WTC11 (cell line): ENCODE measurements at regions not wholly inside any gene's neighbourhood (a gene's known extent, or its start where the extent isn't known, plus 50 kb on each side); places are given as distances from the start of the nearest gene placed in this dataset.

ENCODE experiments used
- ATAC-seq: fragments of 200-7000 bp; cut with Tn5 transposase; 2 replicates; pipeline ENCODE4 v1.10.0; 2021; ENCODE audit warnings: mild to moderate bottlenecking, moderate library complexity
- CTCF ChIA-PET: fragments of 300-600 bp; sonication (Branson Sonifier 250); formaldehyde crosslinking; loops from one replicate; lab custom pipeline; 2021; ENCODE audit warnings: antibody characterized with exemption; lab: Charles Lee
- POLR2A ChIA-PET: fragments of 350-600 bp; sonication (Branson Sonifier 250); formaldehyde crosslinking; loops from one replicate; lab custom pipeline; 2021; ENCODE audit warnings: antibody characterized with exemption; lab: Charles Lee
- DNase-seq: peaks from one replicate; pipeline ENCODE4 v3.0.0; 2021; ENCODE audit warnings: low spot score
- H3K27ac Mint-ChIP-seq: 2 replicates; pipeline ENCODE4 v1.8.0; 2021; ENCODE audit warnings: mixed read lengths
- H3K27me3 Mint-ChIP-seq: 2 replicates; pipeline ENCODE4 v1.8.0; 2021; ENCODE audit warnings: low read depth, mild to moderate bottlenecking, moderate library complexity, mixed read lengths
- H3K36me3 Mint-ChIP-seq: 2 replicates; pipeline ENCODE4 v1.8.0; 2021; ENCODE audit warnings: mixed read lengths
- H3K4me1 Mint-ChIP-seq: 2 replicates; pipeline ENCODE4 v1.8.0; 2022; ENCODE audit warnings: mixed read lengths
- H3K4me3 Mint-ChIP-seq: 2 replicates; pipeline ENCODE4 v1.8.0; 2021; ENCODE audit warnings: mild to moderate bottlenecking, moderate library complexity, mixed read lengths
- H3K9me3 Mint-ChIP-seq: 2 replicates; pipeline ENCODE4 v1.8.0; 2021; ENCODE audit warnings: mixed read lengths
- ARID4B ChIP-seq: sonication (generic); formaldehyde crosslinking; IDR thresholded peaks from 2 replicates; pipeline ENCODE4 v1.8.0; 2023; ENCODE audit warnings: missing genetic modification reagents, mild to moderate bottlenecking, borderline replicate concordance
- ATF1 ChIP-seq: sonication (generic); formaldehyde crosslinking; IDR thresholded peaks from 2 replicates; pipeline ENCODE4 v1.8.1; 2023; ENCODE audit warnings: mild to moderate bottlenecking, moderate library complexity, missing genetic modification reagents
- CDX4 ChIP-seq: fragments of 250-450 bp; sonication (Bioruptor Pico); IDR thresholded peaks from 2 replicates; pipeline ENCODE4 v1.9.0; 2021; ENCODE audit warnings: moderate library complexity, mild to moderate bottlenecking, inconsistent platforms, borderline replicate concordance
- CREB1 ChIP-seq: sonication (generic); formaldehyde crosslinking; IDR thresholded peaks from 2 replicates; pipeline ENCODE4 v1.8.0; 2023; ENCODE audit warnings: mild to moderate bottlenecking, missing genetic modification reagents
- E2F1 ChIP-seq: sonication (generic); formaldehyde crosslinking; IDR thresholded peaks from 2 replicates; pipeline ENCODE4 v1.8.0; 2022; ENCODE audit warnings: mild to moderate bottlenecking, missing genetic modification reagents
- JUN ChIP-seq: sonication (generic); formaldehyde crosslinking; IDR thresholded peaks from 2 replicates; pipeline ENCODE4 v1.8.0; 2023; ENCODE audit warnings: mild to moderate bottlenecking, missing genetic modification reagents
- NFE2L1 ChIP-seq: sonication (generic); formaldehyde crosslinking; IDR thresholded peaks from 2 replicates; pipeline ENCODE4 v1.8.1; 2023; ENCODE audit warnings: missing genetic modification reagents
- NR1H2 ChIP-seq: sonication (generic); formaldehyde crosslinking; IDR thresholded peaks from 2 replicates; pipeline ENCODE4 v1.9.0; 2021; ENCODE audit warnings: mild to moderate bottlenecking, moderate library complexity, missing genetic modification reagents
- NR3C1 ChIP-seq: sonication (generic); formaldehyde crosslinking; conservative IDR thresholded peaks from 2 replicates; pipeline ENCODE4 v1.8.1; 2023; ENCODE audit warnings: low read depth, mild to moderate bottlenecking, missing genetic modification reagents
- RELA ChIP-seq: sonication (generic); formaldehyde crosslinking; IDR thresholded peaks from 2 replicates; pipeline ENCODE4 v1.8.1; 2022; ENCODE audit warnings: missing genetic modification reagents, mild to moderate bottlenecking, borderline replicate concordance
- TCF7 ChIP-seq: sonication (generic); formaldehyde crosslinking; IDR thresholded peaks from 2 replicates; pipeline ENCODE4 v1.8.0; 2022; ENCODE audit warnings: mild to moderate bottlenecking, low read depth, missing genetic modification reagents, moderate library complexity
- TEAD1 ChIP-seq: sonication (generic); formaldehyde crosslinking; IDR thresholded peaks from 2 replicates; pipeline ENCODE4 v1.8.0; 2022; ENCODE audit warnings: mild to moderate bottlenecking, missing genetic modification reagents
- ZNF121 ChIP-seq: sonication (generic); formaldehyde crosslinking; IDR thresholded peaks from 2 replicates; pipeline ENCODE4 v1.8.0; 2023; ENCODE audit warnings: missing genetic modification reagents
- ZNF317 ChIP-seq: sonication (generic); formaldehyde crosslinking; IDR thresholded peaks from 2 replicates; pipeline ENCODE4 v1.8.1; 2023; ENCODE audit warnings: low read depth, mild to moderate bottlenecking, moderate library complexity, missing genetic modification reagents, borderline replicate concordance
- ZNF396 ChIP-seq: fragments of 250-450 bp; sonication (Bioruptor Pico); IDR thresholded peaks from 2 replicates; pipeline ENCODE4 v1.8.0; 2021; ENCODE audit warnings: mild to moderate bottlenecking, moderate library complexity, borderline replicate concordance
- ZSCAN18 ChIP-seq: fragments of 250-450 bp; sonication (Bioruptor Pico); IDR thresholded peaks from 2 replicates; pipeline ENCODE4 v2.1.2; 2022; ENCODE audit warnings: mild to moderate bottlenecking, moderate library complexity
- TF ChIP-seq, protein P1 (sequence below): sonication (generic); formaldehyde crosslinking; conservative IDR thresholded peaks from 2 replicates; pipeline ENCODE4 v1.8.1; 2023; ENCODE audit warnings: mild to moderate bottlenecking, low read depth, missing genetic modification reagents, moderate library complexity
- TF ChIP-seq, protein P2 (sequence below): fragments of 250-450 bp; sonication (Bioruptor Pico); IDR thresholded peaks from 2 replicates; pipeline ENCODE4 v1.9.0; 2021; ENCODE audit warnings: mild to moderate bottlenecking, borderline replicate concordance

GRCh38 chr13:75920536-75920935, 284.4 kb downstream of the LMO7 start:
- Mint-ChIP-seq H3K4me3 (no peak overlapping the region), H3K27me3 (no peaks in the 10 kb centered on the region), H3K27ac (no peak overlapping the region), H3K4me1 (no peaks in the 10 kb centered on the region), H3K36me3 (no peaks in the 10 kb centered on the region), H3K9me3 (peaks cover 6% of the 10 kb centered on the region)
- ATAC-seq (no peak), DNase-seq (no peak)
- TF ChIP-seq ZNF121 (CRISPR knock-in tag) (no peak), ZNF396 (no peak), ATF1 (CRISPR knock-in tag) (no peak), TEAD1 (CRISPR knock-in tag) (no peak), NR1H2 (no peak), ZSCAN18 (CRISPR knock-in tag) (no peak), RELA (CRISPR knock-in tag) (no peak), NFE2L1 (no peak), NR3C1 (CRISPR knock-in tag) (no peak), ZNF317 (CRISPR knock-in tag) (no peak), JUN (CRISPR knock-in tag) (no peak), E2F1 (no peak), CREB1 (CRISPR knock-in tag) (no peak)
- TF ChIP-seq, protein P1, sequence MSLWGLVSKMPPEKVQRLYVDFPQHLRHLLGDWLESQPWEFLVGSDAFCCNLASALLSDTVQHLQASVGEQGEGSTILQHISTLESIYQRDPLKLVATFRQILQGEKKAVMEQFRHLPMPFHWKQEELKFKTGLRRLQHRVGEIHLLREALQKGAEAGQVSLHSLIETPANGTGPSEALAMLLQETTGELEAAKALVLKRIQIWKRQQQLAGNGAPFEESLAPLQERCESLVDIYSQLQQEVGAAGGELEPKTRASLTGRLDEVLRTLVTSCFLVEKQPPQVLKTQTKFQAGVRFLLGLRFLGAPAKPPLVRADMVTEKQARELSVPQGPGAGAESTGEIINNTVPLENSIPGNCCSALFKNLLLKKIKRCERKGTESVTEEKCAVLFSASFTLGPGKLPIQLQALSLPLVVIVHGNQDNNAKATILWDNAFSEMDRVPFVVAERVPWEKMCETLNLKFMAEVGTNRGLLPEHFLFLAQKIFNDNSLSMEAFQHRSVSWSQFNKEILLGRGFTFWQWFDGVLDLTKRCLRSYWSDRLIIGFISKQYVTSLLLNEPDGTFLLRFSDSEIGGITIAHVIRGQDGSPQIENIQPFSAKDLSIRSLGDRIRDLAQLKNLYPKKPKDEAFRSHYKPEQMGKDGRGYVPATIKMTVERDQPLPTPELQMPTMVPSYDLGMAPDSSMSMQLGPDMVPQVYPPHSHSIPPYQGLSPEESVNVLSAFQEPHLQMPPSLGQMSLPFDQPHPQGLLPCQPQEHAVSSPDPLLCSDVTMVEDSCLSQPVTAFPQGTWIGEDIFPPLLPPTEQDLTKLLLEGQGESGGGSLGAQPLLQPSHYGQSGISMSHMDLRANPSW (CRISPR knock-in tag) = no peak
- CTCF ChIA-PET = no interaction called here
- POLR2A ChIA-PET = no interaction called here

DNA sequence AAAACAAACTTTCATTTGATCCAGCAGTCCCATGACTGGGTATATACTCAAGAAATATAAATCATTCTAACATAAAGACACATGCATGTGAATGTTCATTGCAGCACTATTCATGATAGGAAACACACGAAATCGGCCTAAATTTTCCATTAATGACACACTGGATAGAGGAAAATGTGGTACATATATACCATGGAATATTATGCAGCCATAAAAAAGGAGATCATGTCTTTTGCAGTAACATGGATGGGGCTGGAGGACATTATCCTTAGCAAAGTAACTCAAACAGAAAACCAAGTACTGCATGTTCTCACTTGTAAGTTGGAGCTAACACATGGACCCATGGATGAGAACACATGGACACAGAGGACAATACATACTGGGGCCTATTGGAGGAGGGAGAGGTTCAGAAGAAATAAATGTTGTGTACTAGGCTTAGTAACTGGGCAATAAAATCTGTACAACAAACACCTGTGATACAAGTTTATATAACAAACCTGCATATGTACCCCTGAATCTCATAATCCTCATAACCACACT, 283.6 kb downstream of the LMO7 start:
- Mint-ChIP-seq H3K36me3 (no peaks in the 10 kb centered on the region), H3K27ac (no peak overlapping the region), H3K4me1 (no peaks in the 10 kb centered on the region), H3K9me3 (peaks cover 6% of the 10 kb centered on the region), H3K27me3 (no peaks in the 10 kb centered on the region), H3K4me3 (no peak overlapping the region)
- CTCF ChIA-PET = no interaction called here
- no peak for ATAC-seq
- no peak for DNase-seq
- POLR2A ChIA-PET = no interaction called here
- TF ChIP-seq ARID4B (CRISPR knock-in tag) = no peak
- TF ChIP-seq, protein P2, sequence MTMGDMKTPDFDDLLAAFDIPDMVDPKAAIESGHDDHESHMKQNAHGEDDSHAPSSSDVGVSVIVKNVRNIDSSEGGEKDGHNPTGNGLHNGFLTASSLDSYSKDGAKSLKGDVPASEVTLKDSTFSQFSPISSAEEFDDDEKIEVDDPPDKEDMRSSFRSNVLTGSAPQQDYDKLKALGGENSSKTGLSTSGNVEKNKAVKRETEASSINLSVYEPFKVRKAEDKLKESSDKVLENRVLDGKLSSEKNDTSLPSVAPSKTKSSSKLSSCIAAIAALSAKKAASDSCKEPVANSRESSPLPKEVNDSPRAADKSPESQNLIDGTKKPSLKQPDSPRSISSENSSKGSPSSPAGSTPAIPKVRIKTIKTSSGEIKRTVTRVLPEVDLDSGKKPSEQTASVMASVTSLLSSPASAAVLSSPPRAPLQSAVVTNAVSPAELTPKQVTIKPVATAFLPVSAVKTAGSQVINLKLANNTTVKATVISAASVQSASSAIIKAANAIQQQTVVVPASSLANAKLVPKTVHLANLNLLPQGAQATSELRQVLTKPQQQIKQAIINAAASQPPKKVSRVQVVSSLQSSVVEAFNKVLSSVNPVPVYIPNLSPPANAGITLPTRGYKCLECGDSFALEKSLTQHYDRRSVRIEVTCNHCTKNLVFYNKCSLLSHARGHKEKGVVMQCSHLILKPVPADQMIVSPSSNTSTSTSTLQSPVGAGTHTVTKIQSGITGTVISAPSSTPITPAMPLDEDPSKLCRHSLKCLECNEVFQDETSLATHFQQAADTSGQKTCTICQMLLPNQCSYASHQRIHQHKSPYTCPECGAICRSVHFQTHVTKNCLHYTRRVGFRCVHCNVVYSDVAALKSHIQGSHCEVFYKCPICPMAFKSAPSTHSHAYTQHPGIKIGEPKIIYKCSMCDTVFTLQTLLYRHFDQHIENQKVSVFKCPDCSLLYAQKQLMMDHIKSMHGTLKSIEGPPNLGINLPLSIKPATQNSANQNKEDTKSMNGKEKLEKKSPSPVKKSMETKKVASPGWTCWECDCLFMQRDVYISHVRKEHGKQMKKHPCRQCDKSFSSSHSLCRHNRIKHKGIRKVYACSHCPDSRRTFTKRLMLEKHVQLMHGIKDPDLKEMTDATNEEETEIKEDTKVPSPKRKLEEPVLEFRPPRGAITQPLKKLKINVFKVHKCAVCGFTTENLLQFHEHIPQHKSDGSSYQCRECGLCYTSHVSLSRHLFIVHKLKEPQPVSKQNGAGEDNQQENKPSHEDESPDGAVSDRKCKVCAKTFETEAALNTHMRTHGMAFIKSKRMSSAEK (CRISPR knock-in tag) = no peak
- no peak for TF ChIP-seq TCF7 (CRISPR knock-in tag)
- TF ChIP-seq E2F1 = no peak
- TF ChIP-seq CDX4 (CRISPR knock-in tag) = no peak
